OCI-LY7 (cell line): ENCODE measurements at regions not wholly inside any gene's neighbourhood (a gene's known extent, or its start where the extent isn't known, plus 50 kb on each side); places are given as distances from the start of the nearest gene placed in this dataset.

ENCODE experiments used
- BruUV-seq: library from RNA; stranded (reverse); fragments of 400-500 nt; replicated peaks from 2 replicates; lab custom pipeline; 2021; lab: Mats Ljungman, UMichigan
- CTCF ChIA-PET: fragments of 300-600 bp; sonication (Branson Sonifier 250); formaldehyde crosslinking; loops from one replicate; lab custom pipeline; 2022; ENCODE audit warnings: antibody characterized with exemption; ENCODE audit not compliant: unreplicated experiment; lab: Charles Lee
- POLR2A ChIA-PET: fragments of 300-600 bp; sonication (Branson Sonifier 250); formaldehyde crosslinking; loops from one replicate; lab custom pipeline; 2022; ENCODE audit warnings: antibody characterized with exemption; lab: Charles Lee
- DNase-seq: peaks from one replicate; pipeline ENCODE4 v3.0.0-alpha.2; 2015; ENCODE audit warnings: low spot score
- H2AFZ ChIP-seq: fragments of 200-600 bp; sonication (generic), shearing (Covaris generic); 2 replicates; pipeline ENCODE4 v1.6.1; 2014; ENCODE audit warnings: mild to moderate bottlenecking, antibody characterized with exemption, low read length, moderate library complexity
- H3K27ac ChIP-seq: fragments of 200-600 bp; sonication (generic); 2 replicates; pipeline ENCODE4 v1.5.1; 2014; ENCODE audit warnings: mixed run types, low read depth, mild to moderate bottlenecking, moderate library complexity, low read length, inconsistent platforms; ENCODE audit not compliant: poor library complexity, severe bottlenecking
- H3K36me3 ChIP-seq: fragments of 200-600 bp; sonication (generic); 2 replicates; pipeline ENCODE4 v1.6.1; 2014; ENCODE audit warnings: mild to moderate bottlenecking, antibody characterized with exemption, low read length, moderate library complexity, mixed read lengths; ENCODE audit not compliant: insufficient read depth
- H3K4me1 ChIP-seq: fragments of 200-600 bp; sonication (generic); 2 replicates; pipeline ENCODE4 v1.5.1; 2014; ENCODE audit warnings: mild to moderate bottlenecking, low read length; ENCODE audit not compliant: insufficient read depth, poor library complexity, severe bottlenecking
- H3K4me2 ChIP-seq: fragments of 200-600 bp; sonication (generic); 2 replicates; pipeline ENCODE4 v1.6.1; 2014; ENCODE audit warnings: mild to moderate bottlenecking, low read length
- H3K4me3 ChIP-seq: fragments of 200-600 bp; sonication (generic); 2 replicates; pipeline ENCODE4 v1.5.1; 2014; ENCODE audit warnings: mild to moderate bottlenecking, low read depth, low read length; ENCODE audit not compliant: poor library complexity, severe bottlenecking
- H3K79me2 ChIP-seq: fragments of 200-600 bp; sonication (generic); 2 replicates; pipeline ENCODE4 v1.6.1; 2016; ENCODE audit warnings: low read depth, mild to moderate bottlenecking, low read length, moderate library complexity, mixed read lengths; ENCODE audit not compliant: insufficient read depth
- H3K9me2 ChIP-seq: fragments of 200-600 bp; sonication (generic); 2 replicates; pipeline ENCODE4 v1.6.1; 2016; ENCODE audit warnings: mild to moderate bottlenecking, low read length, mixed read lengths; ENCODE audit not compliant: insufficient read depth
- H3K9me3 ChIP-seq: fragments of 200-600 bp; sonication (generic); 2 replicates; pipeline ENCODE4 v1.6.1; 2014; ENCODE audit warnings: mild to moderate bottlenecking, mixed run types, low read length, mixed read lengths
- H4K20me1 ChIP-seq: fragments of 200-600 bp; sonication (generic); 2 replicates; pipeline ENCODE4 v1.6.1; 2014; ENCODE audit warnings: mild to moderate bottlenecking, antibody characterized with exemption, low read length, moderate library complexity, mixed read lengths; ENCODE audit not compliant: insufficient read depth
- EZH2phosphoT487 ChIP-seq: fragments of 200-600 bp; sonication (generic); IDR thresholded peaks from 2 replicates; pipeline ENCODE4 v1.6.1; 2018; ENCODE audit warnings: low read depth, borderline replicate concordance, mild to moderate bottlenecking, mixed run types, antibody characterized with exemption, low read length, moderate library complexity, mixed read lengths
- intact Hi-C: fragments of 100-400 bp; cut with micrococcal nuclease; formaldehyde crosslinking; loops from one replicate; pipeline ENCODE4 v1.10.0; 2022; ENCODE audit not compliant: unreplicated experiment
- TF ChIP-seq, protein P1 (sequence below): fragments of 200-600 bp; sonication (generic); conservative IDR thresholded peaks from 2 replicates; pipeline ENCODE4 v1.5.1; 2014; ENCODE audit warnings: mild to moderate bottlenecking, antibody characterized with exemption, low read length, moderate library complexity, mixed read lengths

DNA sequence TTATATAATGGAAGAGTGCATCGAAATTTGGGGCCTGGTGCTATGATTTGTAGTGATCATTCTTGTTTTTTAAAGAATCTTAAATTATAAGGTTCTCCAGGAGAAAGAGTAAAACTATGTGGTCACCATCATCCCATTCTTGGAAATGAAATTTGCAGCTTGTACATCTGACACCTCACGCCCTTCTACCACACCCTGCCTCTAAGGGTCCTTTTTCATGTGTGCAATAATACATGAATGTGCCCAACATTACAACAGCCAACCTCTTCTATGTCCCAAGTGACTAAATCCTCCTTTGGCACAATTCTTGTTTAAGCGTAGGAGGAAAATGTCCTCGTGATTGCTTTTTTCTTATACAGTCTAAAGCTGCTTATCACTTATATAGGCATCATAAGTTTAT, 636.5 kb upstream of the NOVA1 start:
- Histone ChIP-seq H3K4me3 (no peak overlapping the region), H3K79me2 (no peaks in the 10 kb centered on the region), H3K9me3 (0 out of 2 replicates have a peak, but pooled peaks cover 13% of the 10 kb centered on the region), H3K9me2 (no peaks in the 10 kb centered on the region), H3K36me3 (no peaks in the 10 kb centered on the region), H3K4me2 (no peak overlapping the region), H2AFZ (no peak overlapping the region), H3K27ac (no peak overlapping the region), H4K20me1 (no peaks in the 10 kb centered on the region), H3K4me1 (no peaks in the 10 kb centered on the region)
- intact Hi-C loops: no loop called here
- ChIA-PET CTCF (no interaction called here), POLR2A (interaction anchor here (0.9 kb wide), 1 partner anchor 13 kb away, joined by 3 read pairs; no protein-coding TSS in a partner anchor)
- TF ChIP-seq, protein P1, sequence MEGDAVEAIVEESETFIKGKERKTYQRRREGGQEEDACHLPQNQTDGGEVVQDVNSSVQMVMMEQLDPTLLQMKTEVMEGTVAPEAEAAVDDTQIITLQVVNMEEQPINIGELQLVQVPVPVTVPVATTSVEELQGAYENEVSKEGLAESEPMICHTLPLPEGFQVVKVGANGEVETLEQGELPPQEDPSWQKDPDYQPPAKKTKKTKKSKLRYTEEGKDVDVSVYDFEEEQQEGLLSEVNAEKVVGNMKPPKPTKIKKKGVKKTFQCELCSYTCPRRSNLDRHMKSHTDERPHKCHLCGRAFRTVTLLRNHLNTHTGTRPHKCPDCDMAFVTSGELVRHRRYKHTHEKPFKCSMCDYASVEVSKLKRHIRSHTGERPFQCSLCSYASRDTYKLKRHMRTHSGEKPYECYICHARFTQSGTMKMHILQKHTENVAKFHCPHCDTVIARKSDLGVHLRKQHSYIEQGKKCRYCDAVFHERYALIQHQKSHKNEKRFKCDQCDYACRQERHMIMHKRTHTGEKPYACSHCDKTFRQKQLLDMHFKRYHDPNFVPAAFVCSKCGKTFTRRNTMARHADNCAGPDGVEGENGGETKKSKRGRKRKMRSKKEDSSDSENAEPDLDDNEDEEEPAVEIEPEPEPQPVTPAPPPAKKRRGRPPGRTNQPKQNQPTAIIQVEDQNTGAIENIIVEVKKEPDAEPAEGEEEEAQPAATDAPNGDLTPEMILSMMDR: no peak
- TF ChIP-seq EZH2phosphoT487: no peak
- DNase-seq: no peak
- BruUV-seq: no TSS peak

DNA sequence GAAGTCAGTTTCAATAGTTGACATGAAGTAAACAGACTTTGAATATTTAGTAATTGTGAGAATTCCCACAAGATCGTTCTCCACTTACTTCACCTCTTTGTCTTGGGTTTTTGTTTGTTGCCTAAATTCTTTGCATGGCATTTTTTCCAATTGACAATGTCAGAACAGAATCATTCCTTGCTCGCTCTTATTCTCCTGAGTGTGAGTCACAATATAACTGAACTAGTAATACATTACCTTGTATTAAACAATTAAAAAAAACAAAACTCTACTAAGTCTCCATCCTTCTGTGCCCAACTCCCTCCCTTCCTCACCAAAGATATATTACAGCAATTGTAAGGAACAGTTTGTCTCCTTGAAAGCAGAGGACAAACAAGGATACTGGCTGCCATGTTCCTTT, 638.8 kb upstream of the NOVA1 start:
- Histone ChIP-seq H3K4me2 (no peak overlapping the region), H3K79me2 (no peaks in the 10 kb centered on the region), H3K4me1 (no peaks in the 10 kb centered on the region), H3K4me3 (no peak overlapping the region), H4K20me1 (no peaks in the 10 kb centered on the region), H3K36me3 (no peaks in the 10 kb centered on the region), H2AFZ (no peak overlapping the region), H3K27ac (no peak overlapping the region), H3K9me2 (no peaks in the 10 kb centered on the region), H3K9me3 (peaks cover 8% of the 10 kb centered on the region; the same call in 1 of the 2 replicates)
- no peak for DNase-seq
- intact Hi-C loops: no loop called here
- no peak for TF ChIP-seq EZH2phosphoT487
- TF ChIP-seq, protein P1: no peak
- BruUV-seq: no TSS peak
- ChIA-PET CTCF (no interaction called here), POLR2A (no interaction called here)

DNA sequence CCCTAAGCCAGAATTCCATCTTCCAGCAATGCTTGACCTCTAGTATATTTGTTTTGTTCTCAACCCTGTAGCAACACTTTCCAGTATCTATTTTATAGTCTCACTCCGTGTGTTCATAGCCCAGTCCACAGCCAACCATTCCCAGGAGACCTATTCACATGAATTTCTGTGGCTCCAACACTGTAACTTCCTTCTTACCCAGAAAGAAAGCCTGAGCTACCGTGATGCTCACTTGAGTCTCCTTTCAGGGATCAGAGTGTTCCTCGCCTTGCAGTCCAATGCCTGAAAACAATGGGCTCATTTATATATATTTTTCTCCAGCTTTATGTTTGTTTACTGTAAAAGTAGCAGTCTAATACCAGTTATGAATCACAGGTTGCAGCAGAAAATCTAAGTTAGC, 645.0 kb upstream of the NOVA1 start:
- H4K20me1 ChIP-seq: no peaks in the 10 kb centered on the region
- POLR2A ChIA-PET: interaction anchor here (1.0 kb wide), 1 partner anchor 13 kb away, joined by 3 read pairs; no protein-coding TSS in a partner anchor
- no peaks in the 10 kb centered on the region for H3K36me3 ChIP-seq
- no peak for DNase-seq
- H3K9me2 ChIP-seq: no peaks in the 10 kb centered on the region
- no peak overlapping the region for H3K27ac ChIP-seq
- H2AFZ ChIP-seq: no peak overlapping the region
- TF ChIP-seq, protein P1: no peak
- no peak for TF ChIP-seq EZH2phosphoT487
- no peaks in the 10 kb centered on the region for H3K79me2 ChIP-seq
- H3K9me3 ChIP-seq: peaks cover 5% of the 10 kb centered on the region; the same call in 1 of the 2 replicates
- H3K4me3 ChIP-seq: no peak overlapping the region
- intact Hi-C loops: no loop called here
- H3K4me1 ChIP-seq: no peaks in the 10 kb centered on the region
- CTCF ChIA-PET: no interaction called here
- no peak overlapping the region for H3K4me2 ChIP-seq
- no TSS peak for BruUV-seq
